DND-41 (cell line): ENCODE measurements at regions not wholly inside any gene's neighbourhood (a gene's known extent, or its start where the extent isn't known, plus 50 kb on each side); places are given as distances from the start of the nearest gene placed in this dataset.

Experiments used
- ATAC-seq: fragments of 200-7000 bp; cut with Tn5 transposase; 3 replicates; pipeline ENCODE4 v1.9.1; 2021; ENCODE audit warnings: low read depth; ENCODE audit not compliant: insufficient read depth
- DNase-seq: peaks from one replicate; pipeline ENCODE4 v3.0.0-alpha.2; 2020
- H2AFZ ChIP-seq: 2 replicates; pipeline ENCODE4 v1.6.0; 2012; ENCODE audit warnings: low read depth, low read length
- H3K27ac ChIP-seq: 2 replicates; pipeline ENCODE4 v1.5.1; 2012; ENCODE audit warnings: low read length, inconsistent platforms
- H3K27me3 ChIP-seq: fragments of 200-600 bp; sonication (generic); 2 replicates; pipeline ENCODE4 v1.6.0; 2012; ENCODE audit warnings: low read length, mild to moderate bottlenecking, inconsistent platforms; ENCODE audit not compliant: insufficient read depth, poor library complexity
- H3K36me3 ChIP-seq: 2 replicates; pipeline ENCODE4 v1.5.1; 2012; ENCODE audit warnings: low read length, inconsistent platforms; ENCODE audit not compliant: insufficient read depth
- H3K4me1 ChIP-seq: 2 replicates; pipeline ENCODE4 v1.5.1; 2012; ENCODE audit warnings: mild to moderate bottlenecking, low read length; ENCODE audit not compliant: insufficient read depth
- H3K4me2 ChIP-seq: 2 replicates; pipeline ENCODE4 v1.6.0; 2012; ENCODE audit warnings: mild to moderate bottlenecking, moderate library complexity, low read length, inconsistent platforms; ENCODE audit not compliant: insufficient read depth
- H3K4me3 ChIP-seq, 2 experiments: fragments of 200-600 bp in 1 of 2; shearing (Covaris generic) in 1 of 2; 2 replicates each; pipeline ENCODE4 v1.5.1; 2012 to 2016; ENCODE audit warnings: inconsistent platforms in 2 of 2, low read length in 2 of 2, mild to moderate bottlenecking in 2 of 2, low read depth in 1 of 2, moderate library complexity in 1 of 2
- H3K79me2 ChIP-seq: 2 replicates; pipeline ENCODE4 v1.6.0; 2012; ENCODE audit warnings: low read length, inconsistent platforms; ENCODE audit not compliant: insufficient read depth
- H3K9ac ChIP-seq: 2 replicates; pipeline ENCODE4 v1.6.0; 2012; ENCODE audit warnings: low read depth, mild to moderate bottlenecking, inconsistent platforms, low read length, moderate library complexity
- H3K9me3 ChIP-seq: 2 replicates; pipeline ENCODE4 v1.5.1; 2012; ENCODE audit warnings: low read length, moderate library complexity, mild to moderate bottlenecking, inconsistent platforms; ENCODE audit not compliant: insufficient read depth, severe bottlenecking
- H4K20me1 ChIP-seq: 2 replicates; pipeline ENCODE4 v1.6.0; 2012; ENCODE audit warnings: low read length; ENCODE audit not compliant: insufficient read depth
- EZH2 ChIP-seq: IDR thresholded peaks from 3 replicates; pipeline ENCODE4 v1.6.1; 2012; ENCODE audit warnings: borderline replicate concordance, low read depth, mild to moderate bottlenecking, moderate library complexity, low read length, inconsistent platforms; ENCODE audit not compliant: severe bottlenecking
- TF ChIP-seq, protein P1 (sequence below): IDR thresholded peaks from 2 replicates; pipeline ENCODE4 v1.5.1; 2012; ENCODE audit warnings: borderline replicate concordance, low read length, moderate library complexity, mild to moderate bottlenecking; ENCODE audit not compliant: poor library complexity, severe bottlenecking; ENCODE audit errors: extremely low read depth

- Histone ChIP-seq H3K4me2 (no peak overlapping the region), H3K4me1 (peaks cover 8% of the 10 kb centered on the region), H3K4me3 (no peak overlapping the region), H3K27me3 (no peaks in the 10 kb centered on the region), H3K36me3 (no peaks in the 10 kb centered on the region), H3K27ac (no peak overlapping the region), H3K9me3 (no peaks in the 10 kb centered on the region), H4K20me1 (no peaks in the 10 kb centered on the region), H2AFZ (no peak overlapping the region), H3K79me2 (no peaks in the 10 kb centered on the region), H3K9ac (no peak overlapping the region)
- DNase-seq (no peak), ATAC-seq (no peak)
- TF ChIP-seq, protein P1, sequence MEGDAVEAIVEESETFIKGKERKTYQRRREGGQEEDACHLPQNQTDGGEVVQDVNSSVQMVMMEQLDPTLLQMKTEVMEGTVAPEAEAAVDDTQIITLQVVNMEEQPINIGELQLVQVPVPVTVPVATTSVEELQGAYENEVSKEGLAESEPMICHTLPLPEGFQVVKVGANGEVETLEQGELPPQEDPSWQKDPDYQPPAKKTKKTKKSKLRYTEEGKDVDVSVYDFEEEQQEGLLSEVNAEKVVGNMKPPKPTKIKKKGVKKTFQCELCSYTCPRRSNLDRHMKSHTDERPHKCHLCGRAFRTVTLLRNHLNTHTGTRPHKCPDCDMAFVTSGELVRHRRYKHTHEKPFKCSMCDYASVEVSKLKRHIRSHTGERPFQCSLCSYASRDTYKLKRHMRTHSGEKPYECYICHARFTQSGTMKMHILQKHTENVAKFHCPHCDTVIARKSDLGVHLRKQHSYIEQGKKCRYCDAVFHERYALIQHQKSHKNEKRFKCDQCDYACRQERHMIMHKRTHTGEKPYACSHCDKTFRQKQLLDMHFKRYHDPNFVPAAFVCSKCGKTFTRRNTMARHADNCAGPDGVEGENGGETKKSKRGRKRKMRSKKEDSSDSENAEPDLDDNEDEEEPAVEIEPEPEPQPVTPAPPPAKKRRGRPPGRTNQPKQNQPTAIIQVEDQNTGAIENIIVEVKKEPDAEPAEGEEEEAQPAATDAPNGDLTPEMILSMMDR = no peak
- no peak for TF ChIP-seq EZH2
Measured at GRCh38 chr1:110778821-110779220, 94.1 kb upstream of the CD53 start.

GRCh38 chr1:110777228-110777627 is 95.7 kb upstream of the CD53 start:
- H2AFZ ChIP-seq = no peak overlapping the region
- H3K27me3 ChIP-seq = no peaks in the 10 kb centered on the region
- no peaks in the 10 kb centered on the region for H3K79me2 ChIP-seq
- H3K4me1 ChIP-seq = no peaks in the 10 kb centered on the region; the same call in 1 of the 2 replicates
- no peak overlapping the region for H3K9ac ChIP-seq
- H3K9me3 ChIP-seq = no peaks in the 10 kb centered on the region
- H4K20me1 ChIP-seq = no peaks in the 10 kb centered on the region
- no peak overlapping the region for H3K4me2 ChIP-seq
- no peak overlapping the region for H3K4me3 ChIP-seq
- DNase-seq (no peak), ATAC-seq (no peak)
- TF ChIP-seq, protein P1 = no peak
- TF ChIP-seq EZH2 = no peak
- no peak overlapping the region for H3K27ac ChIP-seq
- no peaks in the 10 kb centered on the region for H3K36me3 ChIP-seq

- TF ChIP-seq, protein P1 = no peak
- no peak for TF ChIP-seq EZH2
- H3K36me3 ChIP-seq = no peaks in the 10 kb centered on the region
- no peak overlapping the region for H2AFZ ChIP-seq
- no peaks in the 10 kb centered on the region for H3K9me3 ChIP-seq
- H3K79me2 ChIP-seq = no peaks in the 10 kb centered on the region
- no peak for ATAC-seq
- no peak overlapping the region for H3K27ac ChIP-seq
- no peaks in the 10 kb centered on the region for H4K20me1 ChIP-seq
- no peak overlapping the region for H3K9ac ChIP-seq
- DNase-seq = no peak
- H3K4me1 ChIP-seq = no peaks in the 10 kb centered on the region; the same call in 1 of the 2 replicates
- H3K27me3 ChIP-seq = no peaks in the 10 kb centered on the region
- H3K4me3 ChIP-seq = no peak overlapping the region
- H3K4me2 ChIP-seq = no peak overlapping the region
Measured at GRCh38 chr1:110774398-110774797, 98.5 kb upstream of the CD53 start.

DNA sequence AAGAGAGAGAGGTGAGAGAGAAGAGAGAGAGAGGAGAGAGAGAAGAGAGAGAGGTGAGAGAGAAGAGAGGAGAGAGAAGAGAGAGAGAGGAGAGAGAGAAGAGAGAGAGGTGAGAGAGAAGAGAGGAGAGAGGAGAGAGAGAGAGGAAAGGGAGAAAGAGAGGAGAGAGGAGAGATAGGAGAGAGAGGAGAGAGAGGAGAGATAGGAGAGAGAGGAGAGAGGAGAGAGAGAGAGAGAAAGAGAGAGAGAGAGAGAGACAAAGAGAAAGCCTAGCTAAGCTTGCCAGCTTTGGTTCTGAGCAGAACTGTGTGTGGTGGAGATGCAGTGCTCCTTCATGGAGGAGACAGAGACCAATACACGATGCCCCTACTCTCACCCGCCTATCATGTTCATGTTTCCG is 99.1 kb upstream of the KCNA3 start:
- H3K79me2 ChIP-seq = no peaks in the 10 kb centered on the region
- ATAC-seq = no peak
- H2AFZ ChIP-seq = no peak overlapping the region
- H3K4me2 ChIP-seq = no peak overlapping the region
- H3K4me3 ChIP-seq = no peak overlapping the region
- DNase-seq = no peak
- no peaks in the 10 kb centered on the region for H3K36me3 ChIP-seq
- no peaks in the 10 kb centered on the region for H4K20me1 ChIP-seq
- no peak overlapping the region for H3K9ac ChIP-seq
- TF ChIP-seq, protein P1 = no peak
- TF ChIP-seq EZH2 = no peak
- no peaks in the 10 kb centered on the region for H3K9me3 ChIP-seq
- no peak overlapping the region for H3K27ac ChIP-seq
- H3K4me1 ChIP-seq = no peaks in the 10 kb centered on the region; the same call in 1 of the 2 replicates
- no peaks in the 10 kb centered on the region for H3K27me3 ChIP-seq
